Liver (tissue), 8 donors: ENCODE measurements at regions not wholly inside any gene's neighbourhood (a gene's known extent, or its start where the extent isn't known, plus 50 kb on each side); places are given as distances from the start of the nearest gene placed in this dataset.

Source experiments
- DNase-seq: peaks from one replicate; pipeline ENCODE4 v3.0.0-alpha.2; 2017; ENCODE audit warnings: low spot score
- H3K27ac ChIP-seq, 2 donors: one replicate each; pipeline ENCODE4 v1.7.0; 2013; ENCODE audit warnings: inconsistent platforms in 2 of 2, low read length in 2 of 2, control low read depth in 1 of 2, low read depth in 1 of 2, mild to moderate bottlenecking in 1 of 2
- H3K27me3 ChIP-seq, 4 donors: one replicate each; pipeline versions ENCODE4 v1.6.1 to v1.7.0; 2013; ENCODE audit warnings: low read length in 3 of 4, inconsistent platforms in 1 of 4, mild to moderate bottlenecking in 1 of 4, moderate library complexity in 1 of 4; ENCODE audit not compliant: control insufficient read depth in 4 of 4, insufficient read depth in 4 of 4
- H3K36me3 ChIP-seq, 4 donors: one replicate each; pipeline versions ENCODE4 v1.6.1 to v1.7.0; 2013; ENCODE audit warnings: low read length in 3 of 4, mild to moderate bottlenecking in 3 of 4, low read depth in 1 of 4, moderate library complexity in 1 of 4; ENCODE audit not compliant: control insufficient read depth in 4 of 4, insufficient read depth in 3 of 4
- H3K4me1 ChIP-seq, 4 donors: one replicate each; pipeline versions ENCODE4 v1.6.1 to v1.7.0; 2013; ENCODE audit warnings: low read length in 3 of 4, mild to moderate bottlenecking in 3 of 4, moderate library complexity in 1 of 4; ENCODE audit not compliant: control insufficient read depth in 4 of 4, insufficient read depth in 4 of 4
- H3K4me3 ChIP-seq, 3 donors: one replicate each; pipeline versions ENCODE4 v1.6.1 to v1.7.0; 2013; ENCODE audit warnings: low read length in 3 of 3, control low read depth in 1 of 3, low read depth in 1 of 3, mild to moderate bottlenecking in 1 of 3
- H3K9ac ChIP-seq, 2 donors: one replicate each; pipeline ENCODE4 v1.7.0; 2013; ENCODE audit warnings: low read length in 2 of 2, mild to moderate bottlenecking in 2 of 2, moderate library complexity in 2 of 2, control low read depth in 1 of 2, low read depth in 1 of 2
- H3K9me3 ChIP-seq, 4 donors: one replicate each; pipeline versions ENCODE4 v1.6.1 to v1.7.0; 2013; ENCODE audit warnings: low read length in 3 of 4; ENCODE audit not compliant: control insufficient read depth in 4 of 4
- CTCF ChIP-seq: fragments of 150-350 bp; IDR thresholded peaks from 2 replicates; pipeline ENCODE4 v1.5.1; 2017; ENCODE audit warnings: improper control_type of control experiment, low read depth, low read length; ENCODE audit not compliant: missing input control
- EGR1 ChIP-seq, 2 donors: IDR thresholded peaks; 2 replicates each; pipeline ENCODE4 v1.6.1; 2016 to 2018; ENCODE audit warnings: antibody characterized with exemption in 2 of 2, low read depth in 2 of 2
- FOXA1 ChIP-seq: IDR thresholded peaks from 2 replicates; pipeline ENCODE4 v1.6.1; 2016; ENCODE audit warnings: antibody characterized with exemption
- FOXA2 ChIP-seq: IDR thresholded peaks from 2 replicates; pipeline ENCODE4 v1.6.1; 2016; ENCODE audit warnings: antibody characterized with exemption
- GABPA ChIP-seq, 2 donors: IDR thresholded peaks in 1 of 2; conservative IDR thresholded peaks in 1 of 2; 2 replicates each; pipeline ENCODE4 v1.6.1; 2016; ENCODE audit warnings: antibody characterized with exemption in 2 of 2, mild to moderate bottlenecking in 1 of 2, moderate library complexity in 1 of 2
- HNF4A ChIP-seq, 2 donors: conservative IDR thresholded peaks; 2 replicates each; pipeline ENCODE4 v1.6.1; 2016; ENCODE audit warnings: antibody characterized with exemption in 2 of 2, mild to moderate bottlenecking in 2 of 2
- HNF4G ChIP-seq: IDR thresholded peaks from 2 replicates; pipeline ENCODE4 v1.6.1; 2016; ENCODE audit warnings: antibody characterized with exemption
- JUND ChIP-seq, 2 donors: IDR thresholded peaks; 2 replicates each; pipeline ENCODE4 v1.6.1; 2016; ENCODE audit warnings: antibody characterized with exemption in 2 of 2
- NR2F2 ChIP-seq: IDR thresholded peaks from 2 replicates; pipeline ENCODE4 v1.6.1; 2016; ENCODE audit warnings: antibody characterized with exemption
- REST ChIP-seq: IDR thresholded peaks from 2 replicates; pipeline ENCODE4 v1.6.1; 2016; ENCODE audit warnings: antibody characterized with exemption, mild to moderate bottlenecking
- RXRA ChIP-seq, 2 donors: IDR thresholded peaks; 2 replicates each; pipeline ENCODE4 v1.6.1; 2017 to 2018; ENCODE audit warnings: antibody characterized with exemption in 2 of 2, mild to moderate bottlenecking in 1 of 2
- SP1 ChIP-seq: IDR thresholded peaks from 2 replicates; pipeline ENCODE4 v1.6.1; 2018; ENCODE audit warnings: antibody characterized with exemption, mild to moderate bottlenecking
- TAF1 ChIP-seq: conservative IDR thresholded peaks from 2 replicates; pipeline ENCODE4 v1.6.1; 2016; ENCODE audit warnings: antibody characterized with exemption, mild to moderate bottlenecking
- YY1 ChIP-seq: IDR thresholded peaks from 2 replicates; pipeline ENCODE4 v1.6.1; 2016; ENCODE audit warnings: antibody characterized with exemption, mild to moderate bottlenecking
- ZBTB33 ChIP-seq: IDR thresholded peaks from 2 replicates; pipeline ENCODE4 v1.6.1; 2016; ENCODE audit warnings: antibody characterized with exemption
- WGBS: extraction: QIAGEN DNeasy Blood & Tissue Kit; methylation state at CpG from one replicate; pipeline ENCODE4 v1.1.7; 2013; 5-methylcytosine and 5-hydroxymethylcytosine counted together
- donor health status: healthy.
- donor health status: healthy.
- donor health status: healthy.
- donor health status: healthy.
- donor health status: healthy.

GRCh38 chr11:92087725-92088537 lies 136.7 kb upstream of the FAT3 start:
- H3K4me3 ChIP-seq, result no peak overlapping the region
- H3K9me3 ChIP-seq, result no peaks in the 10 kb centered on the region
- no peak overlapping the region for H3K9ac ChIP-seq
- no peaks in the 10 kb centered on the region for H3K36me3 ChIP-seq
- no peaks in the 10 kb centered on the region for H3K4me1 ChIP-seq
- WGBS, result 65% methylated on average over 5 of the region's 5 CpGs
- H3K27me3 ChIP-seq, result no peaks in the 10 kb centered on the region
- no peak overlapping the region for H3K27ac ChIP-seq
- DNase-seq, result no peak
- TF ChIP-seq HNF4G (no peak), ZBTB33 (no peak), REST (no peak), SP1 (no peak), YY1 (no peak), HNF4A (conservative IDR thresholded peaks at IDR 0.05) (no peak), CTCF (no peak), NR2F2 (no peak), RXRA (IDR thresholded peaks at IDR 0.05) (no peak), GABPA (IDR thresholded peaks at IDR 0.05 in 1 of 2, conservative IDR thresholded peaks at IDR 0.05 in 1 of 2) (no peak), JUND (IDR thresholded peaks at IDR 0.05) (no peak), TAF1 (no peak)

- H3K4me1 ChIP-seq, result no peaks in the 10 kb centered on the region
- no peak overlapping the region for H3K4me3 ChIP-seq
- 53% methylated on average over 3 of the region's 3 CpGs for WGBS
- DNase-seq, result no peak
- H3K9ac ChIP-seq, result no peak overlapping the region
- no peak overlapping the region for H3K27ac ChIP-seq
- peaks cover 0 to 2% (median 0%) of the 10 kb centered on the region in 4 donors for H3K9me3 ChIP-seq
- no peaks in the 10 kb centered on the region for H3K36me3 ChIP-seq
- no peaks in the 10 kb centered on the region for H3K27me3 ChIP-seq
- no peak for TF ChIP-seq HNF4G
- no peak for TF ChIP-seq YY1
- no peak for TF ChIP-seq EGR1 (IDR thresholded peaks at IDR 0.05; ENCODE audit: low read depth in 2 of 2)
- TF ChIP-seq GABPA (IDR thresholded peaks at IDR 0.05 in 1 of 2, conservative IDR thresholded peaks at IDR 0.05 in 1 of 2), result no peak
- no peak for TF ChIP-seq FOXA1
- no peak for TF ChIP-seq RXRA (IDR thresholded peaks at IDR 0.05)
- TF ChIP-seq TAF1, result no peak
- TF ChIP-seq FOXA2, result no peak
- TF ChIP-seq HNF4A (conservative IDR thresholded peaks at IDR 0.05), result no peak
- TF ChIP-seq REST, result no peak
These were observed 141.5 kb upstream of the FAT3 start for GRCh38 chr11:92083123-92083522.
